ENCODE measurements at regions not wholly inside any gene's neighbourhood (a gene's known extent, or its start where the extent isn't known, plus 50 kb on each side); places are given as distances from the start of the nearest gene placed in this dataset.
"Not testable (repeated sequence)": the region's sequence is repeated elsewhere in the genome, so short reads cannot be mapped to it uniquely, and the experiment has no call there.

DNA sequence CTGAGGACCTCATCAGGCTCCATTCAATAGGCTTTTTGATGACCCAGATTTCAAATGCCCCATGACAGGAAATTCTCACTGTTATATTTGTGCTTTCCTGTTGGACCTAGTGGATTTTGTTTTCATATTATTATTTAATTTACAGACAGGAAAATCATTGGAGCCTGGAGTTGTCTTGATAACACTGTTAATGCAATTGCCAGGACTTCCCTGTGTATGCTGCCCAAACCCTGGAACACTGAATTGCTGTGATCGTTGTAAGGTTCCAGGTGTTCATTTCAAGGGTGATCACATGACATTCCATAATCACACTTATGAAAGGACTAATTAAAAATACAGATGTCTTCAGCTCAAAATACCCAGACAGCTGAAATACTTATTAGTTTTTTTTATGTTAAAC lies 783.2 kb downstream of the DHX35 start:
- Histone ChIP-seq H3K9ac (ENCODE audit: low read length in 3 of 3) (no peak overlapping the region), H3K27me3 (ENCODE audit: control insufficient read depth, insufficient read depth, low read length) (no peaks in the 10 kb centered on the region), H3K27ac (ENCODE audit: low read depth in 2 of 2, low read length in 2 of 2) (no peak overlapping the region), H3K9me3 (ENCODE audit: control insufficient read depth in 2 of 3, insufficient read depth in 1 of 3, low read length in 3 of 3) (peaks cover 0 to 6% (median 2%) of the 10 kb centered on the region in 3 donors), H3K36me3 (ENCODE audit: control insufficient read depth in 2 of 3, insufficient read depth in 3 of 3, low read length in 3 of 3) (no peaks in the 10 kb centered on the region), H3K4me1 (ENCODE audit: control insufficient read depth in 2 of 3, insufficient read depth in 2 of 3, low read depth in 1 of 3, low read length in 3 of 3) (no peaks in the 10 kb centered on the region), H3K4me3 (ENCODE audit: low read length in 3 of 3) (no peak overlapping the region)
- intact Hi-C loops (cut with DNase I), result no loop called here
- DNase-seq (no peak), FAIRE-seq (no peak)
- TF ChIP-seq, protein P1, sequence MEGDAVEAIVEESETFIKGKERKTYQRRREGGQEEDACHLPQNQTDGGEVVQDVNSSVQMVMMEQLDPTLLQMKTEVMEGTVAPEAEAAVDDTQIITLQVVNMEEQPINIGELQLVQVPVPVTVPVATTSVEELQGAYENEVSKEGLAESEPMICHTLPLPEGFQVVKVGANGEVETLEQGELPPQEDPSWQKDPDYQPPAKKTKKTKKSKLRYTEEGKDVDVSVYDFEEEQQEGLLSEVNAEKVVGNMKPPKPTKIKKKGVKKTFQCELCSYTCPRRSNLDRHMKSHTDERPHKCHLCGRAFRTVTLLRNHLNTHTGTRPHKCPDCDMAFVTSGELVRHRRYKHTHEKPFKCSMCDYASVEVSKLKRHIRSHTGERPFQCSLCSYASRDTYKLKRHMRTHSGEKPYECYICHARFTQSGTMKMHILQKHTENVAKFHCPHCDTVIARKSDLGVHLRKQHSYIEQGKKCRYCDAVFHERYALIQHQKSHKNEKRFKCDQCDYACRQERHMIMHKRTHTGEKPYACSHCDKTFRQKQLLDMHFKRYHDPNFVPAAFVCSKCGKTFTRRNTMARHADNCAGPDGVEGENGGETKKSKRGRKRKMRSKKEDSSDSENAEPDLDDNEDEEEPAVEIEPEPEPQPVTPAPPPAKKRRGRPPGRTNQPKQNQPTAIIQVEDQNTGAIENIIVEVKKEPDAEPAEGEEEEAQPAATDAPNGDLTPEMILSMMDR (IDR thresholded peaks at IDR 0.05; ENCODE audit: borderline replicate concordance, extremely low read depth, insufficient read depth), result no peak

DNA sequence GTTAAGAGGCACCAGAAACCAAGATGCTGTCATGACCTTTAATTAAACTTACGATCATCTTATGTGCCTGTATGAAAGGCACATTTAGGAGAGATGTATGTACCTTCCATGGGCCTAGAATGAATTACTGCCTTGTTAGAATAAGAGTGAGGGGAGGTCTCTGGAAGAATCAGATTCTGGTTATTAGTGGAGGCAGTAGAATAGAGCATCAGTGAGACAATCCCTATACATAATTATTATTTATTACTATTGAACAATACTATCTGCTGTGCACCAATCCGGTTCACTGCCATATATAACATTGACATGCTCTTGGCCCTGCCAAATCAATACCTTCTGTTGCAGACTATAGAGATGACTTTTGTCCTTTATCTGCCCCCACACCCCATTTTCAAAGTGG lies 776.5 kb downstream of the DHX35 start:
- Histone ChIP-seq H3K36me3 (ENCODE audit: control insufficient read depth in 2 of 3, insufficient read depth in 3 of 3, low read length in 3 of 3) (no peaks in the 10 kb centered on the region), H3K27me3 (ENCODE audit: control insufficient read depth, insufficient read depth, low read length) (no peaks in the 10 kb centered on the region), H3K27ac (ENCODE audit: low read depth in 2 of 2, low read length in 2 of 2) (no peak overlapping the region), H3K4me1 (ENCODE audit: control insufficient read depth in 2 of 3, insufficient read depth in 2 of 3, low read depth in 1 of 3, low read length in 3 of 3) (no peaks in the 10 kb centered on the region), H3K9ac (ENCODE audit: low read length in 3 of 3) (no peak overlapping the region), H3K9me3 (ENCODE audit: control insufficient read depth in 2 of 3, insufficient read depth in 1 of 3, low read length in 3 of 3) (no peaks in the 10 kb centered on the region), H3K4me3 (ENCODE audit: low read length in 3 of 3) (no peak overlapping the region)
- TF ChIP-seq, protein P1 (IDR thresholded peaks at IDR 0.05; ENCODE audit: borderline replicate concordance, extremely low read depth, insufficient read depth), result no peak
- intact Hi-C loops (cut with DNase I), result no loop called here
- DNase-seq (no peak), FAIRE-seq (no peak)

DNA sequence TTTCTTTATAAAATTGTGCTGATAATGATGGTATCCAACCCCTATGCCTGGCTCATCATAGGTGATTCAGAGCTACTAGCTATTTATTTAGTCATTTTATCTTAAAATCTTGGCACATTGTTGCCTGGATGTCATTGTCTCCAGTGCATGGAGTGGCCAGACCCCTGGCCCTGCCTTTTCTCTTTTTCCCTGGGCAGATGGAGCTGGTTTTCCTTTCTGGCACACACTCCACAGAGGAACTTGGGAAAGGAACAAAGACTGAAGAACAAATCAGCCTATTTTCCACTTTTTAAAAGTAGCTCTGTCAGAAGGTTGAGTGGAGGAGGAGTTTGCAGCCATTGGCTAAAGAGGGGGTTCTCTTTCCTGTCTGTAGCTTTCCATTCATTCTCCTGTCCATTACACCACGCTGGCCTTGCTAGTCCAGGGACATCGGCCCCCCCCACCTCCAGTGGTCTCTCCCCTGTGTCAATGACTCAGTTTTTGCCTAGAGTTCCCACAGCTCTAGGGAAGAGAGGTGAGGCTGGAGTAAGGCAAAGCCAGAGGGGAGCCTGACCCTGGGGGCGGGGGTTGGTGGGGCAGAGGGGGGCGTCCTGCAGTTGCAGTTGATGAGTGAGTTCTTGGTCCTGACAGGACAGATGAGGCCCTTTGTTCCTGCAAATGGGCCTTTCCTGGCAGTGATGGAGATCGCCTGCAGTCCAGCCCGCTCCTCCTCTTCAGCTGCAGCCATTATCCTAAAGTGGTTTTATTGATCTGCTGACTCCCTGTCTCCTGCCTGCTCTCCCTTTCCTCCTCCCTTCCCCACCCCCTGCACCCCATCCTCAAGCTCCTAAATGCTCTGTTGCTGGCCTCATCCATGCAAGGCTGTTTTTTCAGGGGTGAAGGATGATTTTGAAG lies 774.5 kb downstream of the DHX35 start:
- intact Hi-C loops (cut with DNase I), result no loop called here
- FAIRE-seq, result no peak
- Histone ChIP-seq H3K27me3 (ENCODE audit: control insufficient read depth, insufficient read depth, low read length) (no peaks in the 10 kb centered on the region), H3K36me3 (ENCODE audit: control insufficient read depth in 2 of 3, insufficient read depth in 3 of 3, low read length in 3 of 3) (no peaks in the 10 kb centered on the region), H3K9me3 (ENCODE audit: control insufficient read depth in 2 of 3, insufficient read depth in 1 of 3, low read length in 3 of 3) (no peaks in the 10 kb centered on the region), H3K4me3 (ENCODE audit: low read length in 3 of 3) (no peak overlapping the region), H3K27ac (ENCODE audit: low read depth in 2 of 2, low read length in 2 of 2) (no peak overlapping the region), H3K9ac (ENCODE audit: low read length in 3 of 3) (no peak overlapping the region), H3K4me1 (ENCODE audit: control insufficient read depth in 2 of 3, insufficient read depth in 2 of 3, low read depth in 1 of 3, low read length in 3 of 3) (no peaks in the 10 kb centered on the region)
- TF ChIP-seq, protein P1 (IDR thresholded peaks at IDR 0.05; ENCODE audit: borderline replicate concordance, extremely low read depth, insufficient read depth), result no peak
- DNase-seq, result no peak

DNA sequence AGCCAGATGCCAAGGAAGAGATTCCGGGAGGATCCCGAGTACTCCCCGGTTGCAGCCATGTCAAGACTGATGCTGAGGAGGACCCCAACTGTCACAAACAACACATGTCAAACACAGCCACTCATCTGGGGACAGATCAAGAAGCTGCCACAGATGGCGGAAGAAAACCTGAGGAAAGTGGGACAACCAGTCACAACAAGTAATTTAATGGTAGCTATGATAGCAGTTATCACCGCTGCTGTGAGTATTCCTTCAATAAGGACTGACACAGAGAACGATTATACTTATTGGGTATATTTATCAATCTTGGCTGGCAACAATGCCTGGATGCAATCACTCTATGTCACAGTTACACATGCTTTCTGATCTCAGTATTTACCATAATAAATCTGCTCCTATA lies 763.4 kb downstream of the DHX35 start:
- H3K4me3 ChIP-seq (ENCODE audit: low read length in 3 of 3); H3K9ac ChIP-seq (ENCODE audit: low read length in 3 of 3); FAIRE-seq; H3K27ac ChIP-seq (ENCODE audit: low read depth in 2 of 2, low read length in 2 of 2); intact Hi-C loops (cut with DNase I); DNase-seq; H3K27me3 ChIP-seq (ENCODE audit: control insufficient read depth, insufficient read depth, low read length); H3K4me1 ChIP-seq (ENCODE audit: control insufficient read depth in 2 of 3, insufficient read depth in 2 of 3, low read depth in 1 of 3, low read length in 3 of 3); H3K36me3 ChIP-seq (ENCODE audit: control insufficient read depth in 2 of 3, insufficient read depth in 3 of 3, low read length in 3 of 3): not testable (repeated sequence)
- peaks cover 0 to 16% (median 2%) of the 10 kb centered on the region in 3 donors for H3K9me3 ChIP-seq (ENCODE audit: control insufficient read depth in 2 of 3, insufficient read depth in 1 of 3, low read length in 3 of 3)

All from kidney (tissue), 13 donors.